H1 (cell line): ENCODE measurements at regions not wholly inside any gene's neighbourhood (a gene's known extent, or its start where the extent isn't known, plus 50 kb on each side); places are given as distances from the start of the nearest gene placed in this dataset.

Experiments
- CTCF ChIA-PET: fragments of 300-600 bp; sonication (Branson Sonifier 250); formaldehyde crosslinking; loops from one replicate; lab custom pipeline; 2021; ENCODE audit not compliant: partially characterized antibody; lab: Charles Lee
- POLR2A ChIA-PET: fragments of 300-600 bp; sonication (Branson Sonifier 250); formaldehyde crosslinking; loops from one replicate; lab custom pipeline; 2021; ENCODE audit warnings: inconsistent platforms; ENCODE audit not compliant: partially characterized antibody; lab: Charles Lee
- DNase-seq, 2 experiments: peaks; one replicate each; pipeline versions ENCODE4 v3.0.0 to v3.0.0-alpha.2; 2010 to 2022; ENCODE audit warnings: low spot score in 2 of 2, low read depth in 1 of 2, mixed read lengths in 1 of 2
- FAIRE-seq: peaks from 2 replicates; lab custom pipeline; 2011; peaks lifted over from hg19 to GRCh38; lab: Jason Lieb, UNC
- H2AFZ ChIP-seq: 2 replicates; pipeline ENCODE4 v1.8.1; 2012; ENCODE audit warnings: low read length, inconsistent platforms
- H2AK5ac ChIP-seq: 2 replicates; pipeline ENCODE4 v1.6.1; 2013; ENCODE audit warnings: low read depth, low read length
- H2BK120ac ChIP-seq: replicated peaks from 2 replicates; pipeline ENCODE3; 2013; ENCODE audit warnings: low read depth, low read length, inconsistent platforms
- H2BK12ac ChIP-seq: 2 replicates; pipeline ENCODE4 v1.6.1; 2013; ENCODE audit warnings: low read depth, low read length
- H2BK15ac ChIP-seq: 2 replicates; pipeline ENCODE4 v1.6.1; 2013; ENCODE audit warnings: low read length
- H2BK20ac ChIP-seq: 2 replicates; pipeline ENCODE4 v1.6.1; 2013; ENCODE audit warnings: low read length
- H2BK5ac ChIP-seq: 2 replicates; pipeline ENCODE4 v1.6.1; 2013; ENCODE audit warnings: low read depth, low read length
- H3K14ac ChIP-seq: 2 replicates; pipeline ENCODE4 v1.6.1; 2013; ENCODE audit warnings: inconsistent platforms; ENCODE audit not compliant: insufficient read length
- H3K18ac ChIP-seq: 2 replicates; pipeline ENCODE4 v1.6.1; 2013; ENCODE audit warnings: low read length; ENCODE audit errors: extremely low read depth
- H3K23ac ChIP-seq: 2 replicates; pipeline ENCODE4 v1.6.1; 2013; ENCODE audit warnings: inconsistent platforms; ENCODE audit not compliant: insufficient read length
- H3K23me2 ChIP-seq: 2 replicates; pipeline ENCODE4 v1.6.1; 2013; ENCODE audit warnings: low read depth, low read length
- H3K27ac ChIP-seq: 2 replicates; pipeline ENCODE4 v1.6.1; 2011; ENCODE audit warnings: low read depth, low read length, inconsistent platforms
- H3K27me3 ChIP-seq, 4 experiments: replicated peaks in 1 of 4; 1 replicate in 1 of 4; 2 replicates in 3 of 4; pipeline versions ENCODE4 v1.6.1 to v1.8.1; 2011 to 2013; ENCODE audit warnings: low read length in 3 of 4, mild to moderate bottlenecking in 3 of 4, inconsistent platforms in 2 of 4, mixed read lengths in 2 of 4, moderate library complexity in 1 of 4; ENCODE audit not compliant: control insufficient read depth in 3 of 4, insufficient read depth in 3 of 4; ENCODE audit errors: extremely low read depth in 1 of 4
- H3K36me3 ChIP-seq, 4 experiments: 2 replicates each; pipeline versions ENCODE4 v1.6.1 to v1.8.1; 2011 to 2013; ENCODE audit warnings: mild to moderate bottlenecking in 4 of 4, low read length in 3 of 4, moderate library complexity in 2 of 4, control low read depth in 1 of 4, inconsistent platforms in 1 of 4; ENCODE audit not compliant: insufficient read depth in 4 of 4, control insufficient read depth in 2 of 4
- H3K4ac ChIP-seq: replicated peaks from 2 replicates; pipeline ENCODE3; 2013; ENCODE audit warnings: low read length, low read depth, mixed read lengths, inconsistent platforms; ENCODE audit not compliant: insufficient read length
- H3K4me1 ChIP-seq, 4 experiments: replicated peaks in 1 of 4; 1 replicate in 1 of 4; 2 replicates in 3 of 4; pipeline versions ENCODE4 v1.6.1 to v1.8.1; 2011 to 2013; ENCODE audit warnings: low read length in 3 of 4, inconsistent platforms in 2 of 4, mixed read lengths in 1 of 4; ENCODE audit not compliant: insufficient read depth in 4 of 4, control insufficient read depth in 3 of 4
- H3K4me2 ChIP-seq, 2 experiments: 2 replicates each; pipeline versions ENCODE4 v1.6.1 to v1.8.1; 2011 to 2013; ENCODE audit warnings: low read depth in 2 of 2, low read length in 2 of 2, control low read depth in 1 of 2, inconsistent platforms in 1 of 2, mild to moderate bottlenecking in 1 of 2; ENCODE audit not compliant: insufficient read depth in 1 of 2
- H3K4me3 ChIP-seq, 4 experiments: fragments of 200-600, 300-600 bp in 1 of 4; sonication (generic), shearing (Covaris generic), sonication (Bioruptor Twin) in 1 of 4; 2 replicates each; pipeline versions ENCODE4 v1.5.1 to v1.8.1; 2011 to 2016; ENCODE audit warnings: low read length in 4 of 4, low read depth in 3 of 4, control low read depth in 2 of 4, inconsistent platforms in 2 of 4, mild to moderate bottlenecking in 2 of 4, mixed read lengths in 1 of 4, moderate library complexity in 1 of 4; ENCODE audit not compliant: insufficient read depth in 2 of 4; ENCODE audit errors: extremely low read depth in 1 of 4
- H3K56ac ChIP-seq: replicated peaks from 2 replicates; pipeline ENCODE3; 2013; ENCODE audit warnings: low read depth, mild to moderate bottlenecking, mixed read lengths, low read length, inconsistent platforms; ENCODE audit not compliant: insufficient read length
- H3K79me1 ChIP-seq: 2 replicates; pipeline ENCODE4 v1.6.1; 2013; ENCODE audit warnings: low read depth, low read length, control low read depth
- H3K79me2 ChIP-seq, 2 experiments: 2 replicates each; pipeline versions ENCODE4 v1.6.1 to v1.8.1; 2012 to 2013; ENCODE audit warnings: low read length in 2 of 2, mild to moderate bottlenecking in 2 of 2, inconsistent platforms in 1 of 2; ENCODE audit not compliant: insufficient read depth in 2 of 2, control insufficient read depth in 1 of 2
- H3K9ac ChIP-seq, 4 experiments: replicated peaks in 1 of 4; 1 replicate in 1 of 4; 2 replicates in 3 of 4; pipeline versions ENCODE4 v1.6.1 to v1.8.1; 2011 to 2013; ENCODE audit warnings: low read depth in 3 of 4, low read length in 3 of 4, control low read depth in 2 of 4, mild to moderate bottlenecking in 2 of 4, moderate library complexity in 2 of 4, inconsistent platforms in 1 of 4; ENCODE audit errors: extremely low read depth in 1 of 4
- H3K9me3 ChIP-seq, 2 experiments: 2 replicates each; pipeline versions ENCODE4 v1.6.1 to v1.8.1; 2012 to 2013; ENCODE audit warnings: mild to moderate bottlenecking in 2 of 2, moderate library complexity in 2 of 2, control low read depth in 1 of 2, inconsistent platforms in 1 of 2, low read depth in 1 of 2, low read length in 1 of 2, mixed read lengths in 1 of 2; ENCODE audit not compliant: insufficient read depth in 2 of 2
- H4K20me1 ChIP-seq, 2 experiments: replicated peaks in 1 of 2; 2 replicates each; pipeline versions ENCODE3 to v1.8.1; 2011 to 2013; ENCODE audit warnings: inconsistent platforms in 2 of 2, low read length in 2 of 2, mild to moderate bottlenecking in 1 of 2; ENCODE audit not compliant: insufficient read depth in 2 of 2, control insufficient read depth in 1 of 2
- H4K5ac ChIP-seq: 2 replicates; pipeline ENCODE4 v1.6.1; 2013; ENCODE audit warnings: low read length, low read depth, mixed read lengths, inconsistent platforms; ENCODE audit not compliant: insufficient read length
- H4K8ac ChIP-seq: 2 replicates; pipeline ENCODE4 v1.8.0; 2013; ENCODE audit warnings: mild to moderate bottlenecking, moderate library complexity, low read length, inconsistent platforms; ENCODE audit not compliant: insufficient read depth; ENCODE audit errors: extremely low read depth
- H4K91ac ChIP-seq: replicated peaks from 2 replicates; pipeline ENCODE3; 2013; ENCODE audit warnings: low read length, mixed read lengths, inconsistent platforms; ENCODE audit not compliant: insufficient read length
- EZH2 ChIP-seq: fragments of 200-600 bp; sonication (generic); IDR thresholded peaks from 2 replicates; pipeline ENCODE4 v1.7.1; 2012; ENCODE audit warnings: low read depth, mild to moderate bottlenecking, moderate library complexity, low read length, inconsistent platforms; ENCODE audit not compliant: severe bottlenecking
- JUN ChIP-seq: IDR thresholded peaks from 2 replicates; pipeline ENCODE4 v1.6.1; 2011; ENCODE audit warnings: low read depth, mild to moderate bottlenecking, improper control_type of control experiment, low read length
- NRF1 ChIP-seq: IDR thresholded peaks from 2 replicates; pipeline ENCODE4 v1.6.1; 2011; ENCODE audit warnings: mild to moderate bottlenecking, low read depth, low read length, improper control_type of control experiment
- ZNF274 ChIP-seq: IDR thresholded peaks from 2 replicates; pipeline ENCODE4 v1.7.0; 2012; ENCODE audit warnings: low read length, borderline replicate concordance; ENCODE audit errors: extremely low read depth
- WGBS, 2 experiments: shearing (Covaris generic) in 1 of 2; methylation state at CpG; one replicate each; pipeline versions ENCODE4 v1.1.6 to v1.1.7; 2013 to 2015; ENCODE audit warnings: low lambda C conversion rate in 2 of 2, mixed read lengths in 2 of 2, inconsistent platforms in 1 of 2, low coverage in 1 of 2, missing lambda C conversion rate in 1 of 2; ENCODE audit not compliant: insufficient replicate concordance in 2 of 2, insufficient coverage in 1 of 2, insufficient read length in 1 of 2; ENCODE audit errors: extremely low coverage in 1 of 2, missing lambda C conversion rate in 1 of 2; 5-methylcytosine and 5-hydroxymethylcytosine counted together

DNA sequence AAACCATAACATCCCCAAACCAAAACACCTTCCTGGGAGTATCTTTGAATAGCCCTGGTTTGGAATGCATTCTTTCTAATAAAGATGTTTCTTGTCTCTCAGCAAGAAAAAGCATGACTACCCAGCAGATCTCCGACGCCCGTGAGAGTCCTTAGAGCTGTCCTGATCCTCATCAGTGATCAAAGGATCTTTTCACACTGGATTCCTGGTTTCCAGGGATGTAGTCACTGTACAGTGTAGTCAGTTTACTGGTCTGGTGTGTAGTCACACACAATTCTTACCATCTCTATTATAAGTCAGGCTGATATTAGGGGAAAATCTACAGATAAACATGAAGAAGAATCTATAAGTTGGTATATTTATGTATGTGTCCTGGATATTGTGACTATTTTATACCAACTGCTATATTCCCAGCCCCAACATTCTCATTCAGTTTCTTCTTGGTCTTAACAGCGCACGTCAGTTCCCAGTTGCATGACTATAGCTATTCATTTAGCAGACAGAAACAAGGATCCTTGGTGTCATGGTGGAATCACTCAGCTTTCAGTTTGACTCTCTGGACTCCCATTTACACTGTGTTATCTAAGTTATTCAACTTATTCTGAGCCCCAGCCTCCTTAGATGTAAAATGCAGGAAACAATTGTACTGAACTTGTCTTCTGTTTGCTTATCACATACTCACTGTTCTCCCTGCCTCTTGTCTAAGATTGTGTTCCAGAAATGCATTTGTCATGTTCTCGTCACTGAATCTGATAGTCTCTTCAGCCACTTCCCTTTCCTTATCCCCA is 68.3 kb downstream of the SLIT2 start:
- Histone ChIP-seq H2BK5ac (no peak overlapping the region), H4K91ac (no peak overlapping the region), H3K23me2 (no peaks in the 10 kb centered on the region), H3K14ac (no peak overlapping the region), H3K9ac (no peak overlapping the region), H3K4ac (no peak overlapping the region), H2BK15ac (no peak overlapping the region), H3K36me3 (no peaks in the 10 kb centered on the region), H3K56ac (no peak overlapping the region), H2BK12ac (no peak overlapping the region), H4K20me1 (no peaks in the 10 kb centered on the region), H3K27me3 (no peaks in the 10 kb centered on the region), H3K4me2 (no peak overlapping the region), H3K23ac (no peak overlapping the region), H2BK120ac (no peak overlapping the region), H2AK5ac (no peak overlapping the region), H4K5ac (no peak overlapping the region), H4K8ac (no peak overlapping the region), H3K27ac (no peak overlapping the region), H3K4me1 (peaks cover 0 to 3% (median 0%) of the 10 kb centered on the region in 4 experiments; a peak in 1 of 7 replicates), H3K9me3 (no peaks in the 10 kb centered on the region), H3K18ac (no peak overlapping the region), H2AFZ (no peak overlapping the region), H3K79me2 (no peaks in the 10 kb centered on the region), H2BK20ac (no peak overlapping the region), H3K4me3 (no peak overlapping the region), H3K79me1 (no peaks in the 10 kb centered on the region)
- CTCF ChIA-PET, result interaction anchor here (1.2 to 2.2 kb wide), 3 partner anchors 12 to 224 kb away, joined by 3 to 7 read pairs (median 6); no protein-coding TSS in a partner anchor
- POLR2A ChIA-PET, result interaction anchor here (1.7 kb wide), 1 partner anchor 67 kb away, joined by 4 read pairs; no protein-coding TSS in a partner anchor
- DNase-seq (no peak), FAIRE-seq (no peak)
- WGBS, 2 experiments, result 87% methylated on average over 6 of the region's 6 CpGs; no CpG with 5 or more reads in 1 of the 2 experiments
- no peak for TF ChIP-seq EZH2
- no peak for TF ChIP-seq ZNF274
- TF ChIP-seq NRF1, result no peak
- TF ChIP-seq JUN, result no peak
